B cell (primary cell): ENCODE measurements at regions not wholly inside any gene's neighbourhood (a gene's known extent, or its start where the extent isn't known, plus 50 kb on each side); places are given as distances from the start of the nearest gene placed in this dataset.

Source experiments
- ATAC-seq: fragments of 200-7000 bp; cut with Tn5 transposase; one replicate; pipeline ENCODE4 v1.10.0; 2021; ENCODE audit warnings: low read depth, mild to moderate bottlenecking, moderate number of reproducible peaks, moderate library complexity
- CTCF ChIA-PET: fragments of 350-600 bp; sonication (Branson Sonifier 250); formaldehyde crosslinking; loops from one replicate; lab custom pipeline; 2021; ENCODE audit warnings: antibody characterized with exemption, inconsistent platforms; lab: Charles Lee
- POLR2A ChIA-PET: fragments of 350-600 bp; sonication (Branson Sonifier 250); formaldehyde crosslinking; loops from one replicate; lab custom pipeline; 2021; ENCODE audit warnings: antibody characterized with exemption; lab: Charles Lee
- DNase-seq: peaks from one replicate; pipeline ENCODE4 v3.0.0; 2013
- H2AFZ ChIP-seq: 2 replicates; pipeline ENCODE4 v1.6.1; 2012; ENCODE audit warnings: mild to moderate bottlenecking, low read depth, low read length; ENCODE audit not compliant: insufficient read depth, poor library complexity, severe bottlenecking
- H3K27ac ChIP-seq, 2 donors: 1 replicate in 1 of 2; 2 replicates in 1 of 2; pipeline ENCODE4 v1.5.1; 2012 to 2013; ENCODE audit warnings: low read length in 2 of 2, mild to moderate bottlenecking in 2 of 2, moderate library complexity in 1 of 2
- H3K27me3 ChIP-seq, 4 experiments: fragments of 200-600 bp in 1 of 4; sonication (generic) in 1 of 4; replicated peaks in 1 of 4; 1 replicate in 2 of 4; 2 replicates in 2 of 4; pipeline versions ENCODE4 v1.6.1 to v1.7.0; 2013 to 2016; ENCODE audit warnings: low read length in 3 of 4, mild to moderate bottlenecking in 2 of 4, mixed read lengths in 1 of 4, moderate library complexity in 1 of 4; ENCODE audit not compliant: insufficient read depth in 4 of 4, control insufficient read depth in 3 of 4; ENCODE audit errors: control extremely low read depth in 1 of 4
- H3K36me3 ChIP-seq, 2 experiments: replicated peaks in 1 of 2; 1 replicate in 1 of 2; 2 replicates in 1 of 2; pipeline versions ENCODE4 v1.6.1 to v1.7.1; 2013; ENCODE audit warnings: low read length in 1 of 2; ENCODE audit not compliant: insufficient read depth in 2 of 2, control insufficient read depth in 1 of 2; ENCODE audit errors: control extremely low read depth in 1 of 2, extremely low read depth in 1 of 2
- H3K4me1 ChIP-seq, 2 donors: fragments of 200-600 bp in 1 of 2; sonication (generic) in 1 of 2; 1 replicate in 1 of 2; 2 replicates in 1 of 2; pipeline versions ENCODE4 v1.5.1 to v1.6.1; 2013 to 2017; ENCODE audit warnings: low read length in 2 of 2; ENCODE audit not compliant: control insufficient read depth in 2 of 2, insufficient read depth in 2 of 2
- H3K4me2 ChIP-seq: replicated peaks from 2 replicates; pipeline ENCODE3; 2012; ENCODE audit warnings: mild to moderate bottlenecking, low read depth, low read length; ENCODE audit not compliant: poor library complexity, severe bottlenecking
- H3K4me3 ChIP-seq, 5 experiments: fragments of 200-600 bp in 1 of 5; sonication (generic) in 1 of 5; 1 replicate in 3 of 5; 2 replicates in 2 of 5; pipeline versions ENCODE4 v1.5.1 to v1.7.0; 2011 to 2016; ENCODE audit warnings: low read length in 4 of 5, mild to moderate bottlenecking in 4 of 5, low read depth in 2 of 5, control low read depth in 1 of 5, moderate library complexity in 1 of 5; ENCODE audit not compliant: insufficient read depth in 1 of 5; ENCODE audit errors: control extremely low read depth in 1 of 5, extremely low read depth in 1 of 5
- H3K79me2 ChIP-seq: fragments of 200-600 bp; sonication (generic); one replicate; pipeline ENCODE4 v1.6.0; 2016; ENCODE audit warnings: low read length; ENCODE audit not compliant: control insufficient read depth, insufficient read depth
- H3K9ac ChIP-seq: fragments of 200-600 bp; sonication (generic); 2 replicates; pipeline ENCODE4 v1.6.1; 2017; ENCODE audit warnings: mild to moderate bottlenecking, low read length, moderate library complexity
- H3K9me3 ChIP-seq, 3 donors: one replicate each; pipeline versions ENCODE4 v1.6.1 to v1.7.1; 2013; ENCODE audit warnings: low read length in 2 of 3; ENCODE audit not compliant: control insufficient read depth in 2 of 3, insufficient read depth in 1 of 3; ENCODE audit errors: control extremely low read depth in 1 of 3
- H4K20me1 ChIP-seq: 2 replicates; pipeline ENCODE4 v1.6.0; 2012; ENCODE audit warnings: mild to moderate bottlenecking, low read length; ENCODE audit not compliant: insufficient read depth, control insufficient read depth, poor library complexity, severe bottlenecking
- H3K27ac Mint-ChIP-seq: one replicate; pipeline ENCODE4 v1.8.0; 2021; ENCODE audit warnings: mixed read lengths
- H3K27me3 Mint-ChIP-seq: one replicate; pipeline ENCODE4 v1.8.0; 2021; ENCODE audit warnings: mixed read lengths
- H3K4me1 Mint-ChIP-seq: one replicate; pipeline ENCODE4 v1.8.0; 2021; ENCODE audit warnings: mixed read lengths
- H3K4me3 Mint-ChIP-seq: one replicate; pipeline ENCODE4 v1.8.0; 2021; ENCODE audit warnings: mixed read lengths
- H3K9me3 Mint-ChIP-seq: one replicate; pipeline ENCODE4 v1.8.0; 2022; ENCODE audit warnings: mixed read lengths; ENCODE audit not compliant: insufficient read depth
- CTCF ChIP-seq: fragments of 200-600 bp; IDR thresholded peaks from one replicate; pipeline ENCODE4 v1.8.0; 2022; ENCODE audit warnings: antibody characterized with exemption, mild to moderate bottlenecking
- EZH2 ChIP-seq: IDR thresholded peaks from 2 replicates; pipeline ENCODE4 v1.6.1; 2012; ENCODE audit warnings: borderline replicate concordance, low read depth, mild to moderate bottlenecking, moderate library complexity, low read length; ENCODE audit not compliant: insufficient read depth, poor library complexity, severe bottlenecking
- WGBS: methylation state at CpG from one replicate; pipeline ENCODE4 v1.1.5; 2013; ENCODE audit warnings: missing lambda C conversion rate; ENCODE audit not compliant: insufficient coverage; 5-methylcytosine and 5-hydroxymethylcytosine counted together
- intact Hi-C: fragments of 100-400 bp; cut with micrococcal nuclease; formaldehyde crosslinking; loops from one replicate; pipeline ENCODE4 v1.10.0; 2022

DNA sequence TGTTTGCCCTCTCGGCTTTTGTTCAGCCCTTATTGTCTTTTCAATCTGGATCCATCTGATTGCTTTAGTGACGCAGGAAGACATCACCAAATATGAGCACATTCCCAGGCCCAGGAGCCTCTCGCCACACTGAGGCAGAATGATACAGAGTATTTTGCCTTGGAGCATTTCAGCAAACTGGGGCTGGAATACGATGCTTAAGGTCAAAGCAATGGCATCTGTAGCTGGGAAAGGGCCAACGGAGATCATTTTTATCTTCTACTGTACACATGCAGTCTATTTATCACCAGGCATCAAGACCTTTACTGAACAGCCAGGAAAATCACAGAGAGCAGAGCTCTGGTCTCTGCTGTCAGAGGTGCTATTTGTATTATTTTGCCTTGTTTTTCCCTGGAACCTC lies 655.3 kb downstream of the RNF144B start:
- ChIA-PET CTCF (no interaction called here), POLR2A (no interaction called here)
- no peak overlapping the region for H3K4me3 ChIP-seq
- no peak overlapping the region for H3K9ac ChIP-seq
- 96% methylated on average over 4 of the region's 5 CpGs for WGBS
- TF ChIP-seq CTCF (no peak), EZH2 (no peak)
- H2AFZ ChIP-seq = no peak overlapping the region
- no peaks in the 10 kb centered on the region for H3K27me3 ChIP-seq
- no peaks in the 10 kb centered on the region for H3K4me1 ChIP-seq
- no peaks in the 10 kb centered on the region for H3K79me2 ChIP-seq
- no peak for DNase-seq
- no peaks in the 10 kb centered on the region for H3K9me3 ChIP-seq
- H3K27ac ChIP-seq = no peak overlapping the region
- no peaks in the 10 kb centered on the region for H4K20me1 ChIP-seq
- Mint-ChIP-seq H3K27me3 (no peaks in the 10 kb centered on the region), H3K4me1 (no peaks in the 10 kb centered on the region), H3K9me3 (no peaks in the 10 kb centered on the region), H3K4me3 (no peak overlapping the region), H3K27ac (no peak overlapping the region)
- no peak overlapping the region for H3K4me2 ChIP-seq
- intact Hi-C loops = no loop called here
- no peaks in the 10 kb centered on the region for H3K36me3 ChIP-seq
- no peak for ATAC-seq

DNA sequence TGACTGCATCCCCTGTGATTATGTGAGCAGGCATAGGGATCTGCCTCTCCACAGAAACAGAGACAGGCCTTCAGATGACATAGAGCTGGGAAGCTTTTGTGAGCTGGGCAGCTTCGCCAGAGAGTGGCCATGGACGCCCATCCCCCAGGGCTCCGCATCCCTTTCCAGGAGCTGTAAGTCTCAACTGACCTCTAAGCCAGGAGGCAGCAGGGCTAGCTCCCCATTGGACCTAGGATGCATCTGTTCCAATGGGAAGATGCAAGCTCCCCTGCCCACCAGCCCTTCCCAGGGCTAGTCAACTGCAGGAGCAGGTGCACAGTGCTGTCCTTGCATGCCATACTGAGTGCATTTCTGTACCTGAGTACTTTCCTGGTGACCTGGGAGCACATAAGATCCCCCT lies 663.6 kb downstream of the RNF144B start:
- no peaks in the 10 kb centered on the region for H3K4me1 Mint-ChIP-seq
- H3K27ac ChIP-seq = no peak overlapping the region
- ChIA-PET CTCF (no interaction called here), POLR2A (no interaction called here)
- ATAC-seq (no peak), DNase-seq (no peak)
- H4K20me1 ChIP-seq = no peaks in the 10 kb centered on the region
- intact Hi-C loops = no loop called here
- no peaks in the 10 kb centered on the region for H3K4me1 ChIP-seq
- no peaks in the 10 kb centered on the region for H3K27me3 ChIP-seq
- WGBS = 95% methylated on average over 3 of the region's 3 CpGs
- H3K36me3 ChIP-seq = no peaks in the 10 kb centered on the region
- no peaks in the 10 kb centered on the region for H3K27me3 Mint-ChIP-seq
- no peak overlapping the region for H3K4me3 ChIP-seq
- no peak overlapping the region for H3K9ac ChIP-seq
- H3K9me3 Mint-ChIP-seq = peaks cover 10% of the 10 kb centered on the region
- no peaks in the 10 kb centered on the region for H3K79me2 ChIP-seq
- H3K27ac Mint-ChIP-seq = no peak overlapping the region
- no peak overlapping the region for H3K4me3 Mint-ChIP-seq
- TF ChIP-seq EZH2 = no peak
- no peak for TF ChIP-seq CTCF
- peaks cover 3 to 8% (median 4%) of the 10 kb centered on the region in 3 donors for H3K9me3 ChIP-seq
- no peak overlapping the region for H3K4me2 ChIP-seq
- H2AFZ ChIP-seq = no peak overlapping the region
